PC-3 (cell line): ENCODE measurements at regions not wholly inside any gene's neighbourhood (a gene's known extent, or its start where the extent isn't known, plus 50 kb on each side); places are given as distances from the start of the nearest gene placed in this dataset.

ENCODE experiments used
- ATAC-seq: fragments of 200-7000 bp; cut with Tn5 transposase; 2 replicates; pipeline ENCODE4 v1.9.1; 2020; ENCODE audit warnings: mild to moderate bottlenecking, moderate library complexity
- BruUV-seq: library from RNA; stranded (reverse); fragments of 400-500 nt; replicated peaks from 2 replicates; lab custom pipeline; 2021; lab: Mats Ljungman, UMichigan
- CTCF ChIA-PET: fragments of 300-600 bp; sonication (Branson Sonifier 250); formaldehyde crosslinking; loops from one replicate; lab custom pipeline; 2022; ENCODE audit warnings: antibody characterized with exemption; lab: Charles Lee
- POLR2A ChIA-PET: fragments of 300-600 bp; sonication (Branson Sonifier 250); formaldehyde crosslinking; loops from one replicate; lab custom pipeline; 2022; ENCODE audit warnings: antibody characterized with exemption; ENCODE audit not compliant: unreplicated experiment; lab: Charles Lee
- DNase-seq: peaks from one replicate; pipeline ENCODE4 v3.0.0-alpha.2; 2015
- H2AFZ ChIP-seq: fragments of 300-600 bp; sonication (generic); 2 replicates; pipeline ENCODE4 v1.6.0; 2016; ENCODE audit warnings: antibody characterized with exemption, low read length
- H3F3A ChIP-seq: fragments of 300-600 bp; sonication (generic); one replicate; pipeline ENCODE4 v1.6.0; 2017; ENCODE audit warnings: antibody characterized with exemption, low read length, control low read depth, mild to moderate bottlenecking; ENCODE audit not compliant: unreplicated experiment
- H3K27ac ChIP-seq: fragments of 300-600 bp; sonication (generic); 2 replicates; pipeline ENCODE4 v1.5.1; 2016; ENCODE audit warnings: mild to moderate bottlenecking, low read length
- H3K27me3 ChIP-seq: fragments of 300-600 bp; sonication (generic); 2 replicates; pipeline ENCODE4 v1.6.1; 2016; ENCODE audit warnings: low read length, mixed read lengths
- H3K36me3 ChIP-seq: fragments of 300-600 bp; sonication (generic); 2 replicates; pipeline ENCODE4 v1.6.1; 2016; ENCODE audit warnings: low read depth, mixed run types, low read length, mixed read lengths
- H3K4me1 ChIP-seq: fragments of 300-600 bp; sonication (generic); 2 replicates; pipeline ENCODE4 v1.5.1; 2016; ENCODE audit warnings: low read length; ENCODE audit not compliant: insufficient read depth
- H3K4me2 ChIP-seq: fragments of 300-600 bp; sonication (generic); 2 replicates; pipeline ENCODE4 v1.6.0; 2016; ENCODE audit warnings: low read length
- H3K4me3 ChIP-seq: fragments of 300-600 bp; sonication (generic); 2 replicates; pipeline ENCODE4 v1.5.1; 2016; ENCODE audit warnings: mild to moderate bottlenecking, low read length, mixed read lengths
- H3K79me2 ChIP-seq: fragments of 300-600 bp; sonication (generic); 2 replicates; pipeline ENCODE4 v1.6.1; 2017; ENCODE audit warnings: low read length, mixed read lengths
- H3K9ac ChIP-seq: fragments of 300-600 bp; sonication (generic); 2 replicates; pipeline ENCODE4 v1.6.0; 2016; ENCODE audit warnings: mild to moderate bottlenecking, low read length
- H3K9me2 ChIP-seq: fragments of 300-600 bp; sonication (generic); replicated peaks from 2 replicates; pipeline ENCODE4 v1.6.1; 2016; ENCODE audit warnings: mixed run types, low read length, mixed read lengths
- H3K9me3 ChIP-seq: fragments of 300-600 bp; sonication (generic); 2 replicates; pipeline ENCODE4 v1.6.1; 2016; ENCODE audit warnings: low read length, mixed read lengths
- H4K20me1 ChIP-seq: fragments of 300-600 bp; sonication (generic); 2 replicates; pipeline ENCODE4 v1.6.1; 2016; ENCODE audit warnings: low read length, mixed read lengths
- EZH2 ChIP-seq: fragments of 300-600 bp; sonication (generic); IDR thresholded peaks from one replicate; pipeline ENCODE4 v1.6.1; 2017; ENCODE audit warnings: antibody characterized with exemption, mild to moderate bottlenecking, low read length; ENCODE audit not compliant: unreplicated experiment
- EZH2phosphoT487 ChIP-seq: fragments of 300-600 bp; sonication (generic); IDR thresholded peaks from 2 replicates; pipeline ENCODE4 v1.6.1; 2018; ENCODE audit warnings: mild to moderate bottlenecking, antibody characterized with exemption, low read length, borderline replicate concordance
- intact Hi-C: fragments of 100-400 bp; cut with micrococcal nuclease; formaldehyde crosslinking; loops from 2 replicates; pipeline ENCODE4 v1.9.0; 2023
- TF ChIP-seq, protein P1 (sequence below): fragments of 300-600 bp; sonication (generic); conservative IDR thresholded peaks from 2 replicates; pipeline ENCODE4 v1.5.1; 2017; ENCODE audit warnings: antibody characterized with exemption, low read depth, mild to moderate bottlenecking, low read length

GRCh38 chr4:180909279-180909678 lies 1333.9 kb upstream of the TENM3 start:
- no peak for ATAC-seq
- H3F3A ChIP-seq = no peaks in the 10 kb centered on the region
- H2AFZ ChIP-seq = no peak overlapping the region
- intact Hi-C loops = no loop called here
- H3K4me3 ChIP-seq = no peak overlapping the region
- TF ChIP-seq, protein P1, sequence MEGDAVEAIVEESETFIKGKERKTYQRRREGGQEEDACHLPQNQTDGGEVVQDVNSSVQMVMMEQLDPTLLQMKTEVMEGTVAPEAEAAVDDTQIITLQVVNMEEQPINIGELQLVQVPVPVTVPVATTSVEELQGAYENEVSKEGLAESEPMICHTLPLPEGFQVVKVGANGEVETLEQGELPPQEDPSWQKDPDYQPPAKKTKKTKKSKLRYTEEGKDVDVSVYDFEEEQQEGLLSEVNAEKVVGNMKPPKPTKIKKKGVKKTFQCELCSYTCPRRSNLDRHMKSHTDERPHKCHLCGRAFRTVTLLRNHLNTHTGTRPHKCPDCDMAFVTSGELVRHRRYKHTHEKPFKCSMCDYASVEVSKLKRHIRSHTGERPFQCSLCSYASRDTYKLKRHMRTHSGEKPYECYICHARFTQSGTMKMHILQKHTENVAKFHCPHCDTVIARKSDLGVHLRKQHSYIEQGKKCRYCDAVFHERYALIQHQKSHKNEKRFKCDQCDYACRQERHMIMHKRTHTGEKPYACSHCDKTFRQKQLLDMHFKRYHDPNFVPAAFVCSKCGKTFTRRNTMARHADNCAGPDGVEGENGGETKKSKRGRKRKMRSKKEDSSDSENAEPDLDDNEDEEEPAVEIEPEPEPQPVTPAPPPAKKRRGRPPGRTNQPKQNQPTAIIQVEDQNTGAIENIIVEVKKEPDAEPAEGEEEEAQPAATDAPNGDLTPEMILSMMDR = peak; percentile 54
- no peak for TF ChIP-seq EZH2
- no peak for TF ChIP-seq EZH2phosphoT487
- no peak overlapping the region for H3K27ac ChIP-seq
- H3K27me3 ChIP-seq = no peaks in the 10 kb centered on the region
- H3K4me2 ChIP-seq = no peak overlapping the region
- no peaks in the 10 kb centered on the region for H3K36me3 ChIP-seq
- H3K9me2 ChIP-seq = no peaks in the 10 kb centered on the region
- H3K9me3 ChIP-seq = no peaks in the 10 kb centered on the region
- peak; percentile 21 for DNase-seq
- H3K9ac ChIP-seq = no peak overlapping the region
- H3K4me1 ChIP-seq = peaks cover 11% of the 10 kb centered on the region
- POLR2A ChIA-PET = no interaction called here
- H4K20me1 ChIP-seq = no peaks in the 10 kb centered on the region
- no TSS peak for BruUV-seq
- CTCF ChIA-PET = no interaction called here
- H3K79me2 ChIP-seq = no peaks in the 10 kb centered on the region

- H3K4me1 ChIP-seq = peaks cover 20% of the 10 kb centered on the region
- H3K9ac ChIP-seq = no peak overlapping the region
- no TSS peak for BruUV-seq
- ChIA-PET CTCF (no interaction called here), POLR2A (no interaction called here)
- H3F3A ChIP-seq = peaks cover 3% of the 10 kb centered on the region
- peak overlapping the region; percentile 97 for H3K27ac ChIP-seq
- no peaks in the 10 kb centered on the region for H3K9me2 ChIP-seq
- H3K9me3 ChIP-seq = no peaks in the 10 kb centered on the region
- no peak for TF ChIP-seq EZH2phosphoT487
- no peak for TF ChIP-seq EZH2
- TF ChIP-seq, protein P1 = no peak
- ATAC-seq (peak; percentile 49; the same call in 1 of the 2 replicates), DNase-seq (peak; percentile 83)
- H3K36me3 ChIP-seq = no peaks in the 10 kb centered on the region
- H3K4me3 ChIP-seq = no peak overlapping the region
- H2AFZ ChIP-seq = no peak overlapping the region
- H3K4me2 ChIP-seq = peak overlapping the region; percentile 50
- H3K27me3 ChIP-seq = no peaks in the 10 kb centered on the region
- no peaks in the 10 kb centered on the region for H3K79me2 ChIP-seq
- intact Hi-C loops = no loop called here
- no peaks in the 10 kb centered on the region for H4K20me1 ChIP-seq
Measured at GRCh38 chr4:180913750-180914149, 1329.5 kb upstream of the TENM3 start.

- no peak overlapping the region for H3K4me3 ChIP-seq
- no peaks in the 10 kb centered on the region for H3F3A ChIP-seq
- POLR2A ChIA-PET = no interaction called here
- CTCF ChIA-PET = no interaction called here
- no peaks in the 10 kb centered on the region for H3K27me3 ChIP-seq
- TF ChIP-seq EZH2phosphoT487 = no peak
- TF ChIP-seq, protein P1 = no peak
- no peak for TF ChIP-seq EZH2
- DNase-seq (peak; percentile 36), ATAC-seq (no peak)
- H3K9ac ChIP-seq = no peak overlapping the region
- H3K36me3 ChIP-seq = no peaks in the 10 kb centered on the region
- H3K79me2 ChIP-seq = no peaks in the 10 kb centered on the region
- H4K20me1 ChIP-seq = no peaks in the 10 kb centered on the region
- H3K9me2 ChIP-seq = no peaks in the 10 kb centered on the region
- intact Hi-C loops = no loop called here
- no TSS peak for BruUV-seq
- no peaks in the 10 kb centered on the region for H3K9me3 ChIP-seq
- peaks cover 11% of the 10 kb centered on the region; the same call in 1 of the 2 replicates for H3K4me1 ChIP-seq
- H2AFZ ChIP-seq = 0 out of 2 replicates have a peak overlapping the region, but pooled peaks have one; percentile 22
- H3K4me2 ChIP-seq = no peak overlapping the region
- no peak overlapping the region for H3K27ac ChIP-seq
Measured at GRCh38 chr4:180923486-180923885, 1319.7 kb upstream of the TENM3 start.
